GM19397 (cell line): ENCODE measurements at regions not wholly inside any gene's neighbourhood (a gene's known extent, or its start where the extent isn't known, plus 50 kb on each side); places are given as distances from the start of the nearest gene placed in this dataset.
"Not testable (repeated sequence)": the region's sequence is repeated elsewhere in the genome, so short reads cannot be mapped to it uniquely, and the experiment has no call there.

Experiments used
- ATAC-seq: cut with Tn5 transposase; IDR thresholded peaks from one replicate; pipeline ENCODE4 v1.9.1; 2021; ENCODE audit warnings: mild to moderate bottlenecking, moderate library complexity; ENCODE audit not compliant: unreplicated experiment

DNA sequence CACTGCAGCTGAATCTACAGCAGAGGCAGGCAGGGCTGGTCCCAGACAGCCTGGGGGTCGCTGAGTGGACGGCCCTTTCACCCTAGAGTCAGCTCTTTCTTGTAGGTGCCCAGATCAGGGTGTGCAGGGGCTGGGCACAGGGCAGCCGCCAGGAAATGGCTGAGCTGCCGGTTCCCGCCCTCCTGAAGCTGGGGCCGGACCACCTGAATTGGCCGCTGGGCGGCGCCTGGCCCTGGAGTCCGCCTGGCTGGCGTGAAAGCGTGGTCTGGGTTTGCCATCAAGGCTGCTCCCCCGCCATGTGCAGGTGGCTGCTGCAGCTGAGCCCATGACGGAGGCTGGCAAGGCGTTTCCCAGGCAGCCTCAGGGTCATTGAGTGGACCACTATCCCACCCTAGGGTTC is 85.7 kb downstream of the POTEM start:
- not testable (repeated sequence) for ATAC-seq

DNA sequence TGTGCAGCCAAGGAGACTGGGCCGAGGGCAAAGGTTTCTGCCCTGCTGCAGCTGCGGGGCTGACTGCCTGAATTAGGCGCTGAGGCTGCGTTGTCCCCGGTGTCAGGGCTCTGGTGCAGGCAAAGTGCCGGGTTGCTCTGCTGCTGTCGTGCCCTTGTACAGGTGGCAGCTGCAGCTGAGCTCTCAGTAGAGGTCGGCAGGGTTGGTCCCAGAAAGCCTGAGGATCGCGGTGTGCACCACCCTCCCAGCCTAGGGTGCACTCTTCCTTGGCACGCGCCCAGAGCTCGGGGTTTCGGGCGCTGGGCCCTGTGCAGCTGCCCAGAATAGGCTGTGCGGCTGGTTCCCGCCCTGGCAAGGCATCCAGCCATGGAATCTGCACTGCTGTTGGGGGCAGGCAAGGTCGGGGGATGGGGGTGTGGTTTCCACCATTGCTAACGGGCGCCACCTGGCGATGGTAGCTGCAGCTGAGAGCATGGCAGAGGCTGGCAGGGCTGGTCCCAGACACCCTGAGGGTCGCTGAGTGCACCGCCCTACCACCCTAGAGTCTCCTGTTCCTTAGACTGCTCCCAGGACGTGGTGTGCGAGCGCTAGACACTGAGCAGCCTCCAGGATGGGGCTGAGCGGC is 86.3 kb downstream of the POTEM start:
- ATAC-seq = not testable (repeated sequence)

DNA sequence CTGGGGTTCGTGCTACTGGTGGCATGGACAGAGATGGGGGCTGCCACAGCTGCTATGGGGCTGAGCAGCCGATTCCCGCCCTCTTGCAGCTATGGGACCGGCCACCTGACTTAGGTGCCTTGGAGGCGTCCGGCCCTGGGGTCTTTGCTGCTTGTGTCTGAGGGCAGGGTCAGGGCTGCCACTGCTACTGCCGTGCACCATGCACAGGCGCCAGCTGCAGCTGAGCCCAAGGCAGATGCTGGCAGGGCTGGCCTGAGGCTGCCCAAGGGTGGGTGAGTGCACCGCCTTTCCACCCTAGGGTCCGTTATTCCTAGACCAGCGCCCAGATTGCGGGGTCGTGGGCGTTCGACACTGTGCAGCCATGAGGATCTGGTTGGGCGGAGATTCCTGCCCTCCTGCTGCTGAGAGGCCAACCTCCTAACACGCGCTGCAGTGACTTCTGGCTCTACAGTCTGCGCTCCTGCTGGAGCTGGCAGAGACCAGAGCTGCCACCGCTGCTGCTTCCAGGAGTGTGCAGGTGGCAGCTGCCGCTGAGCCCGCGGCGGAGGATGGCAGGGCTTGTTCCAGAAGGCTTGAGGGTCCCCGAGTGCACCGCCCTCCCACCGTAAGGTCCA is 87.0 kb downstream of the POTEM start:
- ATAC-seq = not testable (repeated sequence)

DNA sequence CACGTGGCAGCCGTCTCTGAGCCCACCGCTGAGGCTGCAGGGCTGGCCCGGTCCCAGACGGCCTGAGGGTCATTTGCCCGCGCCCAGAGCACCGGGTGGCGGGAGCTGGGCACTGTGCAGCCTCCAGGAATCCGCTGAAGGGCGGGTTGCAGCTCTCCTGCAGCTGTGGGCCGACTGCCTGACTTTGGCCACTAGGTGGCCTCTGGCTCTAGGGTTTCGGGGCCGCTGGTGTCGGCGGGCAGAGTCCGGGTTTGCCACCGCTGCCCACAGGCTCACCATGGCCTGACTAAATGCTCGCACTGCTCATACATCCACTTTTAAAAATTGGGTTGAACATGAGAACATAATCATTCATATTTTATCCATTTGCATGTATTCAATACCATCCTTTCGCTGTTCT is 87.7 kb downstream of the POTEM start:
- ATAC-seq = not testable (repeated sequence)

DNA sequence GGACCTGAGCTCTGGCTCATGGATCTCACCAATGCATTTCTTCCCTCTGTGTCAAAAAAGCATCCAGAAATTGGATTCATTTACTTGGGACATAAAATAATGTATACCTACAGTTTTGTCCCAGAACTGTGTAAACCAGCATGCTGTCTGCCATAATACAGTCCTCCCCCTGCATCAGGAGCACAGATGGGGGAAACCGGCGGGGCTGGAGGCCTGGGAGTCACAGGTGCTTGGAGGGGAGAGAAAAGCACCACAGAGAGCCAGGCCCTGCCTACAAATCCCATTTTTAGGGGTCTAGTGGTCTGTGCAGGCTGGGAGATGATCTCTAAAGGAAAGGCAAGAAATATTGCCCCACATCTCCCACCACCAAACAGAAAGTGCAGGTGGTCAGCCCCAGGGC is 91.8 kb downstream of the POTEM start:
- ATAC-seq = not testable (repeated sequence)

DNA sequence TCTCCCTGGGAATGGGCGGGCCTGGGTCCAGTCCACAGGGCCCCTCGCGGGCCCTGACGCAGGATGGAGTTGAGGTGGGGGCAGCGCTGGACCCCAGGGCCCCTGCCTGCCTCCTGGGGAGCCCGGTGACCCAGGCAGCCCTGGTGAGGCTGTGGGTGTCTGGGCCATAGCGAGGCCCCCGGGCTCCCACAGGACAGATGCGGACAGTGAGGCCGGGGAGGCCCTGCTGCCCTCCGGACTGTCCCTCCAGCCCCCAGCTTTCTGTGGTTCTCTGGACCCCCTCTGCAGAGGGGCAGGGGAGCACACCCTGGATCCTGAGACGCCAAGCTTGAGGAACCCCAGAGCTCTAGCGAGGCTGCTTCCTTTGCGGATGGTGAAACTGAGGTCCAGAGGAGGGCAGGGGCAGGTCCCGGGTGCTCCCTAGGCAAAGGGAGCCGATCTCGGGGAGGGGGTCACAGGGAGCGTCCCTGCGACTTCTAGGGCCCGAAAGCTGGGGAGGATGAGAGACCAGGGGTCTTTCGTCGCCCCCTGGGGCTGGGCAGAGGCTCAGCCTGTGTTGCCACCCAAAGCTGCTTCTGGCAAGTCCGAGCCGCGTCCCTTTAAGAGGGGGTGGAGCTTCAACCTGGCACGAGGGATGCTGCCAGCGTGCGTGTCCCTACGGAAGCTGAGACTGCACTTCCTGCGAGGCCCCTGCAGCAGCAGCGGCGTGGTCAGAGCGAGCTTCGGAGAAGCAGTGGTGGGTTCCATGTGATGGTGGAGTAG is 94.6 kb downstream of the POTEM start:
- peak; percentile 81 for ATAC-seq

DNA sequence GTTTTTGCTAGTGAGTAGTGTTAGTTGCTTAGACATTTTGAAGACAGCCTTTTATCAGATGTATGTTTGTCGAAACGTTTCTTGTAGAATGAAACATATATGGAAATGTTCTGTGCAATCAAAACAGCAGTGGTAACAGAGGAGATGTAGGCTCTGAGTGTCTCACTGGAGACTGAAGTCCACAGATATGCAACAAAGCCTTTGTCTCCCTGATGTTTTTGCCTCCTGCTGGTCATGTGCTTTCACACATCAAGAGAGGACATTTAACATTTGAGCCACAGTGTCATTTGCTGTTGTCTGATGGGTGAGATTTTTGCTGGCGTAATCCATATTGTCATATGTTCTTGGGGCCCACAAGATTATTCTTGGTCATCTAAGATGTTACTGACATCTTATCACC is 101.7 kb downstream of the POTEM start:
- ATAC-seq = not testable (repeated sequence)

DNA sequence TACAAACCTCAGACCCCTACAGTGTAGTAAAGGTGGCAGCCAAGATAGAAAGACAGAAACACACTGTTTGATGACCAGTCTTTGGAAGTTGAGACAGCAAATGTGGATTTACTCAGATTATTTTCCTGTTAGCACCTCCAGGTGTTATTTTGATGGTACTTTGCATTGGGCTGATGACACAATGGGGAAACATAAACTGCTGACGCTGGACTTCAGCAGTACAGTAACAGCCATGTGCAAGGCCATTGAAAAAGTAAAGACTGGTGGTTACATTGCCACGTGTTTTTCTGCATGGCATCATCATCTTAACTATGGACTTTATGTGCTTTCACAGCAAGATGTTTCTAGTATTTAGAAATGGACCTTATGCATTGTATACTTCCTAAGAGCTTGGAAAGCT is 105.3 kb downstream of the POTEM start:
- ATAC-seq = not testable (repeated sequence)

DNA sequence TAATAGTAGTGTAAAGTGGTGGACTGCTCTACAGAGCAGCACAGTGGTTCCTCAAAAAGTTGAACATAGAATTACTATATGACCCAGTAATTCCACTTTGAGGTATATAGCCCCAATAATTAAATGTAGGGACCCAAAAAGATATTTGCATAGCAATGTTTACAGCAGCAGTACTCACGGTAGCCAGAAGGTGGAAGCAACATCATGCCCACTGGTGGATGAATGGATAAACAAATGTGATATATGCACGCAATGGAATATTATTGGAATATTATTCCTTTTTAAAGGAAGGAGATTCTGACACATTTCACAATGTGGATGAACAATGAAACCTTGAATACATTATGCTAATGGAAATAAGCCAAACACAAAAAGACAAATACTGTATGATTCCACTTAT is 121.4 kb downstream of the POTEM start:
- not testable (repeated sequence) for ATAC-seq

DNA sequence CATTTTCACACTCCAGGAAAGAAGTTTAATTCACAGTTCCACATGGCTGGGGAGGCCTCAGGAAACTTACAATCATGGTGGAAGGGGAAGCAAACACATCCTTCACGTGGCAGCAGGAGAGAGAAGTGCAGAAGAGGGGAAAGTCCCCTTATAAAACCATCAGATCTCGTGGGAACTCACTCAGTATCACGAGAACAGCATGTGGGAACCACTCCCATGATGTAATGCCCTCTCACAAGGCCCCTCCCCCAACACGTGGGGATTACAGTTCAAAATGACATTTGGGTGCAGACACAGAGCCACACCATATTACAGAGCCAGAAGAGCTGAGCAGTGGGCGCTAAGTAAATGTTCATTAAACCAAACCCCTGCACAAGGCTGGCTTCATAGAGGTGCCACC is 126.0 kb downstream of the POTEM start:
- ATAC-seq = not testable (repeated sequence)

DNA sequence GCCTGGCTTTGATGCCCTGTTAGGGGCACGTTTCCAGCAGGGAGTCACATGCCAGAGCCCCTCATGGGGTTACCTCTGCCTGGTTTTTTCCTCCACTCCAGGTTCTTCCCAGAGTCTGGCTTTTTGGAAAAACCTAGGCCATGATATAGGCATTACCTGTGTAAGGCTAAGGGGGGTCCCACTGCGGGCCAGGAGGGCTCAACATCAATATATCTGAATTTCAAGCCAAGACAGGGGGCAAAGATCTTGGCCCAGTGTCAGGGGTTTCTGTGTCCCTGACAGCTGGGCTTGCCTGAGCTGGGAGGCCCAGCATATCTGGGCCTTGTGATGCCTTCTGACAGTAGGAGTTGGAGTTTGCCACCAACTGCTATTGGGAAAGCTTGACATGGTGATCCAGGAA is 127.5 kb downstream of the POTEM start:
- ATAC-seq = not testable (repeated sequence)

DNA sequence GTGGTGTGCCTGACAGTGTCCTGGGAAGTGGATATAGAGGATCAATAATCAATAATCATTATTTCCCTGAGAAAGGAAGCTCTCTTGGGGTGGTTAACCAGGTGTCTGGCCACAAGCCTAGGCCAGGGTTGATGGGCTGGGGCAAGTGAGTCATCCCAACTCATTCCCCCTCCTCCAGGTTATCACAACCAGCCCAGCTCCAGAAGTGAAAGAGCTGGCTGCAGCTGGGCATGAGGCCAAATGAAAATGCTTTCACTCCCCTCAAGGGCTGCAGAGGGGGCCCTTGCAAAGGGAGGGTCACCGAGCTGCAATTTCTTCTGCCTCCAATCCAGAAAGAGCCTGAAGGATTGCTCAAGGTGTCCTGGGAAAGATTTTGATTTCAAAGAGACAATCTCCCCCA is 127.9 kb downstream of the POTEM start:
- ATAC-seq = not testable (repeated sequence)

DNA sequence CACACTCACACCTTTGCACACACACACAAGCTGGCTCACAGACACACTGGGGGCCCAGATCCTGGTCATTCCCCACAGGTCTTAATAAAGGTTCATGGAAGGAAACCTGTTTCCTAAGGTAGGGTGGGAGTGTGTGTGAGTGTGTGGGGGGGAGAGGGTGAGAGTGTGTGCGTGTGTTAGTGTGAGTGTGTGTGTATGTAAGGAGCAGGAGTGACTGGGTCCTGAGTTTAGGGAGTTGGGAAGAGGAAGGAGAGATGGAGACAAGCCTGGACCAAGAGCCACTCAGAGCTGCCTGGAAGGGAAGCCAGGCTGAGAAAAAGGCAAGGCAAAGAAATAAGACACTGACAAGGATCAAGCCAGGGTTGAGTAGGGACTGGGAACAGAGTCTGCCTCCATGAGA is 129.2 kb downstream of the POTEM start:
- ATAC-seq = not testable (repeated sequence)

DNA sequence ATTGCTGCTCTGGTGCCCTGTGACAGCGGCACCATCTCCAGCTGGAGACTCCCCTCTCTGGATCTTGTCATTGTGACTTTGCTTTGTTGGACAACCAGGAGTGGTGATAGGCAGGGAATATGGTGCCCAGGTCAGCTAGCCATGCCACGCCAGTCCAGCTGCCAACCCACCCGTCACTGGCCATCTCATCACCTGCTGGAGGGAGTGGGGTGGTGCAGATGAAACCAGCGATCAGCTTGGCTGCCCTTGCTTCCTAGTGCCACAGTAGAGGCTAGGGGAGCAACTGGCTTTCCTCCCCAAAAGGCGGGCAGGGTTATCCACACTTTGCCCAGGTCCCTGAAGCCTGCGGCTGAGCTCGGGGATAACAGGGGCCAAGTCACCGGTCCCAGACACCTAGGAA is 129.6 kb downstream of the POTEM start:
- ATAC-seq = not testable (repeated sequence)

DNA sequence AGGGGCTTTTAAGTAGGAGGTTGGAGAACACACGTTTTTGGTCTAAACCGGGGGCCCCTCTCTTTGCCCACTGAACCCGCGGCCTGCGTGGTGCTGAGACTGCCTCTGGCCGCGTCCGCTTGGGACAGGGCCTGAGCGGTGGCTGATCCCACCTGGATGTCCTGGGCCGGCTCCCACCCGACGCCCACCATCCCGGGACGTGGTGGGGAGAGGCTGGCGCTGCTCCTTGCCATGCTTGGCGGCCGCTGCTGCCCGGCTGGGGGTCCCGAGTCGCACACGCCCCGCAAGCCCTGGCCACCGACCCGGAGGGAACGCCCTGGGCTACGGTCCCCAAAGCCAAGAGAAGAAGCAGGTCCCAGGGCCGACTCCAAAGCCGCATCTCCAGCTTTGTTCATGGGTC is 130.1 kb downstream of the POTEM start:
- not testable (repeated sequence) for ATAC-seq

DNA sequence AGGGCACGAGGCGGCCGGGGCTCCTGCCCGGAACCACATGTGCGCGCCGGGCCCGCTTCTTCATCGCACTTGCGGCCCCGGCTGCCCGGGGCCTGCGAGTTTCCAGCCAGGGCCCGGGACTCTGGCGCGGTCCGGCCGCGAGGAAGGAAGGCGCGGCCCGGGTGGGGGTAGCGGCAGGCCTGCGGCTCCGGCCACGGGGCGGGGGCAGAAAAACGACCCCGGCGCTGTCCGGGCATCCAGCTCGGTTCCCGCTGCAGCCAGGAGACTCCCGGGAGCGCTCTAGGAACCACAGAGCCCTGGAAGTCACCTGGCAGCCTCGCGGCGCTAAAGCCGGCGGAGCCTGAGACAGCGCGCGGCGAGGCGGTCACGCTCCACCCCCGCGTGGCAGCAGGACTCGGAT is 130.5 kb downstream of the POTEM start:
- not testable (repeated sequence) for ATAC-seq

DNA sequence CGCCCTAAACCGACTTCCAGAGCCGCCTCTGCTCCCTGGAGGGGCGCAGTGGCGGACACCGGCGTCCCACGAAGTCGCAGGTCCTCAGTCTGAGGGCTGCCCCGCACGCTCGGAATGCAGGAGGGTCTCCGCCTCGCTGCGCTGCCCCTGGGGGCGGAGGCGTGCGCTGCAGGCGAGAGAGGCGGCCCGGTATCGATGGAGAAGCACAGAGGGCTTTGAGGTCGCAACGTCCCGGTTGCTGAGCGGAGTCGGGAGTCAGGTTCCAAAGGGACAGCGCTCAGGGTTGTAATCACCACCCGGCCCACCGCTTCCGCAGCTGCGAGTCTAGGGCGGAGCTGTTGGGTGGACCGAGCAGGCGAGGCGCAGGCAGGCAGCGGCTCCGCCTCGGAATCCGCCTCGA is 131.0 kb downstream of the POTEM start:
- not testable (repeated sequence) for ATAC-seq

DNA sequence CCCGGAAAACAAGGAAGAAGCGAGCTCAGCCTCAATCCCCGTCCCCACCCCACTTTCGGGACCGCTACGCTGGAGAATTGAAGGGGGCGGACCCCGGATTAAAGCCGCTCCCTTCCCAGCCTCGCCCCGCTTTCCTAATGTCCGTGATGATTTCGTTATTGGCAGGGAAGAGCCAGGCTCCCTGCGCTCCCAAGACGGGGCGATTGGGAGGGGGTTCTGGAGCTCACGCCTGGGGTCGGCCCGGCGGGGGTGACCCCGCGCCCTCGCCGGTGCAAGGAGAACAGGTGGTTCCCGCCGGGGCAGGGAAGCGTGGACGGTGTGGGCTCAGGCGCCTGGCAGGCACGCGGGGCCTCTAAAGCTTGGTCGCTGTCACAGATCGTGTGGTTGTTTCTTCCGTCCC is 131.5 kb downstream of the POTEM start:
- ATAC-seq = not testable (repeated sequence)

DNA sequence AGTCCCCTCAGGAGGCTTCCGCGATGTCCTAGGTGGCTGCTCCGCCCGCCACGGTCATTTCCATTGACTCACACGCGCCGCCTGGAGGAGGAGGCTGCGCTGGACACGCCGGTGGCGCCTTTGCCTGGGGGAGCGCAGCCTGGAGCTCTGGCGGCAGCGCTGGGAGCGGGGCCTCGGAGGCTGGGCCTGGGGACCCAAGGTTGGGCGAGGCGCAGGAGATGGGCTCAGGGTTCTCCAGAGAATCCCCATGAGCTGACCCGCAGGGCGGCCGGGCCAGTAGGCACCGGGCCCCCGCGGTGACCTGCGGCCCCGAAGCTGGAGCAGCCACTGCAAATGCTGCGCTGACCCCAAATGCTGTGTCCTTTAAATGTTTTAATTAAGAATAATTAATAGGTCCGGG is 132.1 kb downstream of the POTEM start:
- ATAC-seq = not testable (repeated sequence)

DNA sequence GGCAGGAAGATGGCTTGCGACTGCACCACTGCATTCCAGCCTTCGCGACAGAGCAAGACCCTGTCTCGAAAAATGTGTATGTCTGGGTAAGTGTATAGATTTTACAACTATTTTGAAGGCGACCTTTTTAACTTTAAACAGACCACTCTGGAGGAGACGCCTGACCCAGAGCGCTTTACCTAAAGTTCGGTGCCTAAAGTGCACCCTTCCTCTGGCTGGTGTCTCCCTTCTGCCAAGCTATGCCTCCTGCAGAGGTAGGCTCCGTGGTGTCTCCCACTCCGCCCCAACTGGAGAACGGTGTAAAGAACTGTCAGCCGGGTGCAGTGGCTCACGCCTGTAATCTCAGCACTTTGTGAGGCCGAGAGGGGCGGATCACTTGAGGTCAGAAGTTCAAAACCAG is 132.7 kb downstream of the POTEM start:
- ATAC-seq = not testable (repeated sequence)

DNA sequence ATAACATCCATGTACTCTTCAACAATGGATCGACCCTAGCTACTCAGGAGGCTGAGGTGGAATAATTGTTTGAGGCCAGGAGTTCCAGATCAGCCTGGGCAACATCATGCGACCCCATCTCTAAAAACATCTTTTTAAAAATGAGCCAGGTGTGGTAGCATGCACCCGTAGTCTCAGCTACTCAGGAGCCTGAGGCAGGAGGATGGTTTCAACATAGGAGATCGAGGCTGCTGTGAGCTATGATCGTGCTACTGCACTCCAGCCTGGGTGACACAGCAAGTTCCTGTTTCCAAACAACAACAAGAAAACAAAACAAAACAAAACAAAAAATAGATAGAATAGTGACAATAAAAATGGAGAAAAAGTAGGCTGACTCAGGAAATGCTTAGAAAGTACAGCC is 138.3 kb downstream of the POTEM start:
- not testable (repeated sequence) for ATAC-seq

DNA sequence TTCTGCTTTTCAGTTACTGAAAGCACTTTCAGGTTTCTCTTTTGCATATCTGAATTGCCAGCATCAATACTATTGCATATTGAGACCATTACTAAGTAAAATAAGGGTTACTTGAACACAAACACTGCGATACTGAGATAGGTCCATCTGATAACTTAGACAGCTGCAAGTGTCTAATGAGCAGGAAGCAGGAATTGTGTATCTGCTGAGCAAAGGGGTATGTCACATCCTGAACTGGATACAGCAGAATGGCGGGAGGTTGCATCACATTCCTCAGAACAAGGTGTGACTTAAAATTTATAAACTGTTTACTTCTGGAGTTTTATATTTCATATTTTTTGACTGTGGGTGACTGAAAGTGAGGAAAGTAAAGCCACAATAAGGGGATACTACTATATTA is 142.7 kb downstream of the POTEM start:
- ATAC-seq = not testable (repeated sequence)
